ENCODE measurements at regions not wholly inside any gene's neighbourhood (a gene's known extent, or its start where the extent isn't known, plus 50 kb on each side); places are given as distances from the start of the nearest gene placed in this dataset.
"Not testable (repeated sequence)": the region's sequence is repeated elsewhere in the genome, so short reads cannot be mapped to it uniquely, and the experiment has no call there.

DNA sequence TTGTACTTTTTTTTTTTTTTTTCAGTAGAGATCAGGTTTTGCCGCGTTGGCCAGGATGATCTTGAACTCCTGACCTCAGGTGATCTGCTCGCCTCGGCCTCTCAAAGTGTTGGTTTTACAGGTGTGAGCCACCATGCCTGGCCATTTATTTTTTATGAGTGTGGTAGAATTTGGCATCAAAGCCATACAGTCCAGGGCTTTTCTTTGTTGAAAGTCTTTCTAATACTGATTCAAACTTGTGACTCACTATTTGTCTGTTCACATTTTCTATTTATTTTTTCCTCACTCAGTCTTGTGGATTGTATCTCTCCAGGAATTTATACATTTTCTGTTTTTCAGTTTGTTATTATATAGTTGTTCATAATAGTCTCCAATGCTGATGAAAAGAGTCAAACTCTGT, 66.5 kb upstream of the SPIN4 start:
- no peak for DNase-seq
- Histone ChIP-seq H3K27me3 (no peaks in the 10 kb centered on the region), H3K36me3 (no peaks in the 10 kb centered on the region), H3K4me3 (no peak overlapping the region), H3K4me1 (no peaks in the 10 kb centered on the region), H3K9me3 (no peaks in the 10 kb centered on the region), H3K27ac (no peak overlapping the region)
- TF ChIP-seq, protein P1, sequence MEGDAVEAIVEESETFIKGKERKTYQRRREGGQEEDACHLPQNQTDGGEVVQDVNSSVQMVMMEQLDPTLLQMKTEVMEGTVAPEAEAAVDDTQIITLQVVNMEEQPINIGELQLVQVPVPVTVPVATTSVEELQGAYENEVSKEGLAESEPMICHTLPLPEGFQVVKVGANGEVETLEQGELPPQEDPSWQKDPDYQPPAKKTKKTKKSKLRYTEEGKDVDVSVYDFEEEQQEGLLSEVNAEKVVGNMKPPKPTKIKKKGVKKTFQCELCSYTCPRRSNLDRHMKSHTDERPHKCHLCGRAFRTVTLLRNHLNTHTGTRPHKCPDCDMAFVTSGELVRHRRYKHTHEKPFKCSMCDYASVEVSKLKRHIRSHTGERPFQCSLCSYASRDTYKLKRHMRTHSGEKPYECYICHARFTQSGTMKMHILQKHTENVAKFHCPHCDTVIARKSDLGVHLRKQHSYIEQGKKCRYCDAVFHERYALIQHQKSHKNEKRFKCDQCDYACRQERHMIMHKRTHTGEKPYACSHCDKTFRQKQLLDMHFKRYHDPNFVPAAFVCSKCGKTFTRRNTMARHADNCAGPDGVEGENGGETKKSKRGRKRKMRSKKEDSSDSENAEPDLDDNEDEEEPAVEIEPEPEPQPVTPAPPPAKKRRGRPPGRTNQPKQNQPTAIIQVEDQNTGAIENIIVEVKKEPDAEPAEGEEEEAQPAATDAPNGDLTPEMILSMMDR (IDR thresholded peaks at IDR 0.05): no peak
- intact Hi-C loops (cut with DNase I): no loop called here
- no peak for ATAC-seq

DNA sequence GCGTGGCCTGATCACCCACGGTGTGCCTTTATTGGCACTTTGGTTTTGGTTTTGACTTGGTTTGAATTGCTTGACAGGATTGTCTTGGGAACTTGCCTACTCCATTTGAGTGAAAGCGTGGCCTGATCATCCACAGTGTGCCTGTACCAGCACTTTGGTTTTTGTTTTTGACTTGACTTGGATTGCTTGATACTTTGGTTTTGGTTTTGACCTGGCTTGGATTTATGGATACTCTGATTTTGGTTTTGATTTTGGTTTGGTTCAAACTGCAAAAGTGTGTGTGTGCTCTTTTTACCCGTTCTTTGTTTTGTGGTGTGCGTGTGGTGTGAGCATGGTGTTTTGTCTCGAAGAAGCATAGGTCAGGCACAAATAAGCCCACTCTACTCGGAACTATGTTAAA, 58.8 kb upstream of the SPIN4 start:
- H3K36me3 ChIP-seq; H3K4me1 ChIP-seq; H3K4me3 ChIP-seq; H3K27ac ChIP-seq; intact Hi-C loops (cut with DNase I); H3K9me3 ChIP-seq; ATAC-seq; DNase-seq; H3K27me3 ChIP-seq: not testable (repeated sequence)

DNA sequence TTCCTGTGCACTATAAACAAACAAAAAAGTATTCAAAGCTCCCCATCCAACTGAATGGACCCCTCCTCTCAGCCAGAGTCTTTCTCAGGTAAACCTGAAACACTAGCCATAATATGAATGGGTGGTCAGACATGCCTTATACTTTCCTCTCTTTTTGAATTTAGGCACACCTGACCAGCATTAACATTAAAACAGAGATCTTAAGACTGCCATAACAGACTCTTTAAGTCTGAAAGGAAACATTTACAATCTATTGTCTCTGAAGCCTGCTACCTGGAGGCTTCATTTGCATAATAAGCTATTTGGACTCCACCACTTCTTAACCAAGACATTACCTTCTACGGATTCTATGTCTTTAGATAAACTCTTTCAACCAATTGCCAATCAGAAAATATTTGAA, 56.9 kb upstream of the SPIN4 start:
- Histone ChIP-seq H3K27me3 (no peaks in the 10 kb centered on the region), H3K4me3 (no peak overlapping the region), H3K36me3 (no peaks in the 10 kb centered on the region), H3K27ac (no peak overlapping the region), H3K4me1 (no peaks in the 10 kb centered on the region), H3K9me3 (no peaks in the 10 kb centered on the region)
- intact Hi-C loops (cut with DNase I): no loop called here
- TF ChIP-seq, protein P1 (IDR thresholded peaks at IDR 0.05): no peak
- no peak for ATAC-seq
- DNase-seq: no peak

DNA sequence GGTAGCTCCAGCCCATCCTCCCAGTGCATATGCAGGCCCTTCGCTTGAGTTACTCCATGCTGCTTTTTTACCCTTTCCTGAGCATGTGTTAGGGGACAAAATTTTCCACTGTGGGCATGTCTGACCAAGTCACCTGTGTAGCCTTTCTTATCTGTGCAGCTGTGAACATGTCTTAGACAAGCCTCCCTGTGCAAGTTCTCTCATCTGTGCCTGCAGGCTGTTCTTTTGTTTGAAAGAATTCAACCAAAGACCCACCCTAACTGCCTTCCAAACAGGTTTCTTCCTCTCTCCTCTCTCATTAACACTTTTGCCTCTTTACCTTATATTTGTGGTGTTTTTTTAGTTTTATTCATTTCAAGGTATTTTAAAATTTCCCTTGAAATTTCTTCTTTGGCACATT, 53.2 kb upstream of the SPIN4 start:
- Histone ChIP-seq H3K27ac (no peak overlapping the region), H3K9me3 (no peaks in the 10 kb centered on the region), H3K27me3 (no peaks in the 10 kb centered on the region), H3K4me1 (no peaks in the 10 kb centered on the region), H3K36me3 (no peaks in the 10 kb centered on the region), H3K4me3 (no peak overlapping the region)
- ATAC-seq (no peak), DNase-seq (no peak)
- intact Hi-C loops (cut with DNase I): no loop called here
- TF ChIP-seq, protein P1 (IDR thresholded peaks at IDR 0.05): no peak

DNA sequence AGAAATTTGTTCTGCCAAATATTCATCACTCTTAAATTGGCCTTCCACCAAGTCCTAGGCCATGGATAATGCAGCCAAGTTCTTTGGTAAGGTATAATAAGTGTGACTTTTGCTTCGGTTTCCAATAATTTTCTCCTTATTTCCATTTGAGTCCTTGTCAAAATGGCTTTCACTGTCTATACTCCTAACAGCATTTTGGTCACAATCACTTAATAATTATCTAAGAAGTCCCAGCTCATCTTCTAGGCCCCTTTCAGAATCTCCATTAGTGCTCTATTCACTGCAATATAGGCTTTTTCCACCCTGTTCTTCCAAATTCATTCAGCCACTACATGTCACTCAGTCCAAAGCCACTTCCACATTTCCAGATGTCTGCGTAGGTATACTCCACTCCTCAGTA, 51.0 kb upstream of the SPIN4 start:
- TF ChIP-seq, protein P1 (IDR thresholded peaks at IDR 0.05): no peak
- no peak for ATAC-seq
- intact Hi-C loops (cut with DNase I): no loop called here

More for the DNA sequence above, 51.0 kb upstream of the SPIN4 start:
- Histone ChIP-seq H3K27ac (no peak overlapping the region), H3K9me3 (no peaks in the 10 kb centered on the region), H3K4me3 (no peak overlapping the region), H3K27me3 (no peaks in the 10 kb centered on the region), H3K4me1 (no peaks in the 10 kb centered on the region), H3K36me3 (no peaks in the 10 kb centered on the region)
- no peak for DNase-seq

Measured in left lung (tissue), 4 donors.